NT2/D1 (cell line): ENCODE measurements at regions not wholly inside any gene's neighbourhood (a gene's known extent, or its start where the extent isn't known, plus 50 kb on each side); places are given as distances from the start of the nearest gene placed in this dataset.

ENCODE experiments used
- SUZ12 ChIP-seq: IDR thresholded peaks from 2 replicates; pipeline ENCODE4 v1.6.1; 2011; ENCODE audit not compliant: insufficient read length, insufficient read depth; ENCODE audit errors: extremely low read depth
- ZNF274 ChIP-seq: IDR thresholded peaks from 2 replicates; pipeline ENCODE4 v1.6.1; 2011; ENCODE audit warnings: mild to moderate bottlenecking, low read depth, low read length

- TF ChIP-seq ZNF274, result no peak
- TF ChIP-seq SUZ12, result no peak
These were observed 391.5 kb downstream of the GASK1B start for GRCh38 chr4:157781361-157781760.
